LNCaP clone FGC (cell line): ENCODE measurements at regions not wholly inside any gene's neighbourhood (a gene's known extent, or its start where the extent isn't known, plus 50 kb on each side); places are given as distances from the start of the nearest gene placed in this dataset.

Experiments
- DNase-seq: peaks from one replicate; pipeline ENCODE4 v3.0.0-alpha.2; 2011; ENCODE audit warnings: low read depth
- H3K4me3 ChIP-seq: 2 replicates; pipeline ENCODE4 v1.5.1; 2011; ENCODE audit warnings: mild to moderate bottlenecking, low read depth, low read length, control low read depth
- CTCF ChIP-seq: IDR thresholded peaks from 2 replicates; pipeline ENCODE4 v1.5.1; 2012; ENCODE audit warnings: mild to moderate bottlenecking; ENCODE audit not compliant: control insufficient read depth, insufficient read depth; ENCODE audit errors: extremely low read depth

GRCh38 chr20:7124120-7124519 lies 356.6 kb downstream of the BMP2 start:
- H3K4me3 ChIP-seq: no peak overlapping the region
- no peak for DNase-seq
- TF ChIP-seq CTCF: no peak

GRCh38 chr20:7136886-7137285 lies 369.4 kb downstream of the BMP2 start:
- DNase-seq: no peak
- H3K4me3 ChIP-seq: no peak overlapping the region
- TF ChIP-seq CTCF: no peak

GRCh38 chr20:7137395-7138151 lies 370.1 kb downstream of the BMP2 start:
- no peak for DNase-seq
- no peak overlapping the region for H3K4me3 ChIP-seq
- no peak for TF ChIP-seq CTCF

- H3K4me3 ChIP-seq: no peak overlapping the region
- no peak for DNase-seq
- TF ChIP-seq CTCF: no peak
Measured at GRCh38 chr20:7144464-7144863, 377.0 kb downstream of the BMP2 start.

- TF ChIP-seq CTCF: no peak
- DNase-seq: no peak
Measured at GRCh38 chr20:7146552-7147219, 379.2 kb downstream of the BMP2 start.

GRCh38 chr20:7147220-7147601 lies 379.7 kb downstream of the BMP2 start:
- TF ChIP-seq CTCF: no peak
- no peak overlapping the region for H3K4me3 ChIP-seq
- DNase-seq: no peak

More at GRCh38 chr20:7146552-7147219, 379.2 kb downstream of the BMP2 start:
- no peak overlapping the region for H3K4me3 ChIP-seq
